OCI-M1 (cell line): ENCODE measurements at regions not wholly inside any gene's neighbourhood (a gene's known extent, or its start where the extent isn't known, plus 50 kb on each side); places are given as distances from the start of the nearest gene placed in this dataset.

Experiments used
- DNase-seq: peaks from one replicate; lab custom pipeline; 2025; lab: John Stamatoyannopoulos, UW

DNA sequence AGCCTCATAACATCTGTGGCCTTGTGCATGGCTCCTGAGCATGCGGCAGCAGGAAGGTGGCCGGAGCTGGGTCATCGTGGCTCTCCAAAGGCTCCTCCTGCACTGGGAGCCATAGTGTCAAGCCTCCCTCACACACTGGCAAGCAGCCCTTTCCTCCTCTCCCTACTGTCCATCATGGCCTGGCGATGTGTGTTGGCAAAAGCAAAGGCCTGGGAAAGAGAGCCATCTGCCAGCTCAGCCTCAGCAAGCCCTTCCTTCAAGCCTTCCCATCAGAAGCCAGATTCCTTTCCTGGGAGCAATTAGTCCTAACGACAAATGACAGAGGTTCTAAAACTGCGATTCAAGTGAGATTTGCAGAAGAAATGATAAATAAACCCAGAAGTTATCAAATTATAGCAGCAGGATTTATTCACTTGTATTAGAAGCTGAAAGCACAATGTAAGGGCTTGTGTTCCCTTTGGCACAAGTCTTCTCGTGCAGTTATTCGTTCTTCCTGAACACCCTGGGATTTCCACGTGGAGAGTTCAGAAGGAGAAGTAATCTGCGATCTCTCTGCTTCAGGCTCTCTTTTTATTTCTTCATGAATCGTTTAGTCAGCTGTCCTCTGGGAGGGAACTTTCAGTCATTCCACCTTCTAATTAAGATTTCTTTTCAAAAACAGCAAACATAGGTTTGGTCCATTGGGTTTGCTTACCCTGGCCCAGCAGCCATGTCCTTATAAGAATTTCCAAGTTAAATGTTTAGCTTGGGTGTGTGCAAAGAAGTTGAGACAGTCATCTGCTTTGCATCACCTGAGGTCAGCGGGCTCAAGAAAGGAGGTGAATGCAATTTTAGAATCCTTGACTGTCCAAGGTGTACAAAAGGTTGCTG lies 110.3 kb upstream of the TMC3 start:
- no peak for DNase-seq

DNA sequence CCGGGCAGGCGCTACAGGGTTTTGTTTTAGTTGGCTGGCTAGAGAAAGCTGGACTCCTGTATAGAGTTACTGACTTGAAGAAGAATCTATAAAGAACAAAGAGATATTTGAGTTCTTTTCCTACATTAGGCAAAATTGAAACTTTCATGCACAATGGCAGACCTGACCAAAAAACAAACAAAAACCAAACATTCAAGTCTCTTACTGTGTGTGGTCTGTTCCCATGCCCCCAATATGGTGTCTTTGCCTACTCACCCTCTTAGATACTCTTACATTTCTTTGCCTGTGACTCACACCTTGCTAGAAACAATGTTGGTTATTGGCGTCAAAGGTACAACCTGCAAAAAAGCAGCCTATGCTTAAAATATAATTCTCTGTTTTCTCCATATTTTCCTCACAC lies 109.5 kb upstream of the TMC3 start:
- DNase-seq: no peak

DNA sequence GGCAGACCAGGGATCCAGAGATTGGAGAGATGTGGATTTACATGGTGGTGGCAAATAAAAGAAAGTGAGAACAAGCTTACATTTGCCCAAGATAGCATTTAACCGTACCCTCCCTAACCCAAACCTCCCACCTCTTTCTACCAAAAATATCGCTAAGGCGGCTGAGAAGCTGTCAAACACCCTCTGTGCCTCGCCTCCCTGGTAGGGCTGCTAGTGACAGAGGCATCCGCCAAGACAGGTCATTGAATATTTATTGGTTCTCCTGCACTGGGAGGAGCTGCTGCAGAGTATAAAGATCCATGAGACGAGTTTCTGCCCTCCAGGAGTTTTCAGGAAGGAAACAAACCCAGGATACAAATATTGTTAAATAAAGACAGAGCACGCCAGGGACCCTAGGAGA lies 107.3 kb upstream of the TMC3 start:
- DNase-seq: no peak

DNA sequence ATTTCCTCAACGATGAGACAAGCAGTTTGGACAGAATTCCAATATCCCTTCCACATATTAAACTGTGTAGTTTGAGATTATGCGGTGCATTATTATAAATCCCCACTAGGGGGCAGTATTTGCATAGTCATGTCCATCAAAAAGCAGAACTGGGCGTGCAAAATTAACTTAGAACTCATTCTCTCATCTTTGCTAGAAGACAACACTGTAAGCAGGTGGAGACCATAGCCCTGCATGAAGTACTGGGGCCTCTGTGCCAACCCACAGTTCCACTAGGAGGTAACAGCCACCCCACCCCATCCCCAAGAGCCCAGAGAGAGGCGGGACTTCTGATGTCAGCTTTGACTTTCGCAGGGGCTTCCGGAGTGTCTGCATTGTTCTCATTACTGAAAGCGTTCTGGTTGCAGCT lies 106.6 kb upstream of the TMC3 start:
- DNase-seq: peak; percentile 86

DNA sequence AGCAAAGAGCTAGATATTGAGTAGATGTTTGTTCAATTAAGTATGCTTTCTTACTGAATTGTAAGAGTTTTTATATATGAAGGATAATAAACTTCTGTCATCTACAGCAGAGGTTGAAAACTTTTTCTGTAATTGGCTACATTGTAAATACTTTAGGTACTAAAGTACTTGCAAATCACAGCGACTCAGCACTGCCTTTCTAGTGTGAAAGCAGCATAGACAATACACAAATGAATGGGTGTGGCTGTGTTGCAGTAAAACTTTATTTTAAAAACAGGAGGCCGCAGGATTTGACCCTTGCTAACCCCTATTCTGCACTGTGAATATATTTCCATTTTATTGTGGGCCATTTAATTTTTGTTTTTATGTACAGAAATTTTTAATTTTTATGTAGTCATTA lies 104.3 kb upstream of the TMC3 start:
- DNase-seq: no peak

DNA sequence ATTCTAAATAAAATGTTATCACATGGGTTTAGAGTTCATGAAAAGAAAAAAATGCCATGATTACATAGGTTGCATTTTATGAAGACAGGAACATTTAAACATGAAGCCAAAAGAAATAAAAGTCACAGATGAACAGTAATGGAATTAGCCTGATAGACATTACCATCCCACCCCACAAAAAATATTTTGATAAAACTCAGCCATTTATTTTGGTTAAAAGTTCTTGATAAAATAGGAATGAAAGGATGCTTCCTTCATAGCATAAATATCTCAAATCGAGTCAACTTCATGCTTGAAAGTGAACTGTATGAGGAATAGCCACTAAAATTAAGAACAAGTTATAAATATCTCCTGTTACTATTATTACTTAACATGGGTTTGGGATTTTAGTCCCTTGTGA lies 101.9 kb upstream of the TMC3 start:
- no peak for DNase-seq

DNA sequence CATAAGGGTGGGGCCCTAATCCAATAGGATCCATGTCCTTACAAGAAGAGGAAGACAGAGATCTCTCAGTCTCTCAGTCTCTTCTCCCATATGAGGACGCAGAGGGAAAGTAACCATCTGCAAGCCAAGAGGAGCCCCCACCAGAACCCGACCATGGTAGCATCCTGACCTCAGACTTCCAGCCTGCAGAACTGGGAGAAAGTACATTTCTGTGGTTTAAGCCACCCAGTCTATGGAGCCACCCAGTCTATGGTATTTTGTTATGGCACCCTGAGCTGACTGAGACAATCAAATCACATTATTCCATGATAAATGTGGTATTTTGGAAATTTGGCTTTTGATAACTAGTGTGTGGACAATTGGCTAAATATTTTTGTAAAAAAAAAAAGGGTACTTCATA lies 101.5 kb upstream of the TMC3 start:
- DNase-seq: no peak

DNA sequence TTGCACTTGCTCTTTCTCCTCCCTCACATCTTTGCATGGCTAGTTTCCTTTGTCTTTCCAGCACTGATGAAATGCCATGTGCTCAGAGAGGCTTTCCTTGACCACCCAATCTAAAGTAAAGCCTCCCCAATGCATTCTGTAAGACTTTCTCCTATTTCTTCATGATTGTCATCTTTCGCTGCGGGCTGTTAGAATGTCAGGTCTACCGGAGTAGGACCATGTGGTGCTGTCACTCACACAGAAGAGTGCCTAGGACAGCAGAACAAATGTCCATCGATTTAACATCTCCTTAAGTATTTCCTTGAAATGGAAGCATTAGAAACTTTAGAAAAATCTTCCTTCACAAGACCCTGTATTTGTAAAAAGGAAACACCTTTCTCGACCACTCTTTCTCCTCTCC lies 99.9 kb upstream of the TMC3 start:
- no peak for DNase-seq

DNA sequence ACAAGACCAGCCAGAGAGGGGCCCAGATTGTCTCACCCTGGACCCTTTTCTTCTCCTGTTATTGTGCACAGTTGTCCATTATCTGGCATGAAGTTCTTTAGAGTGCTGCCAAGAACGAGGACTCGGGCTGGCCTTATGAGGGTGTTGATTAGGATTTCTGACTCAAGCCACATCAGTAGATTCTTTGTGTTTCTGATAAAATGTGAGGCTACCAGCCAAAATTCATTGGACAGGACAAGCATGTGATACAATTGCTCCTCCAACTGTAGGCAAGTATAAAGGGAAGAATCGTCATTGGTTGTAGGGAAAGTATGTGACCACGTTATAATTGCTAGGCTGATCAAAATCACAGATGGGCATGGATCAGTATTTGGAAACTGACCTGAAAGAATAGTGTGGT lies 99.2 kb upstream of the TMC3 start:
- DNase-seq: no peak

DNA sequence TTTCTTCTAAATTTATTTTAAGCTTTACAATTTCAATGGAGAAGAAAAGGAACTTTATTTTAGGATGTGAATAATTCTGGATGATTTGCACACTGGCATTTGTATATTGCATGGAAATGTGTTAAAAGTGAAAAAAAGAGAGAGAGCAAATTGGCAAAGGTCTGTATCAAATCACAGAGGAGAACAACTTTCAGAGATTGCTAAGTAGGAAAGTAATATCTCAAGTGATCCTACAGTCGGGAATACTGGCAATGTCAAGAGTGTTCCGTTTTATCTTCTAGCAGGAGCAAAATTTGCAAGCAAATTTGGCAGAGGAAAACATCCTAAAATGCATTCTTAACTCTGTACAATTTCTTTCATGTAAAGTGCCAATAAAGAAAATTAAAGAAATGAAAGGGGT lies 97.1 kb upstream of the TMC3 start:
- no peak for DNase-seq

DNA sequence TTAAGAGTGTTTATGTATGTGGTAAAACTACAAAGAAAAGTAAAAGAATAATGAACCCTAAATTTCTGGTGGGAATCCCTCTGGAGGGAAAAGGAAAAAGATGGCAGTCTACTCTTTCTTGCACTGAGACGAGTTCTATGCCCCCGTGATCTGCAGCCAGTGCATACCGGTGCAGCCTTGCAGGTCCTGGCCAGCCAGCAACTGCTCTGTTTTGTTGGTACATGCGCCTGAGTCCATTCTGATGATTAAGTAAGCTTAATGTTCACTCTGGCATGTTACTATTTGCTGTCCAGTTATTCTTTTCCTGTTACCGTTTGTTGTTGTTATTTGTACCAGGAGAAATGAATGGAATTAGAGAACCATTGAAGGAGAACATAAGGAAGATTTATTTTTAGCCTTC lies 95.1 kb upstream of the TMC3 start:
- no peak for DNase-seq

DNA sequence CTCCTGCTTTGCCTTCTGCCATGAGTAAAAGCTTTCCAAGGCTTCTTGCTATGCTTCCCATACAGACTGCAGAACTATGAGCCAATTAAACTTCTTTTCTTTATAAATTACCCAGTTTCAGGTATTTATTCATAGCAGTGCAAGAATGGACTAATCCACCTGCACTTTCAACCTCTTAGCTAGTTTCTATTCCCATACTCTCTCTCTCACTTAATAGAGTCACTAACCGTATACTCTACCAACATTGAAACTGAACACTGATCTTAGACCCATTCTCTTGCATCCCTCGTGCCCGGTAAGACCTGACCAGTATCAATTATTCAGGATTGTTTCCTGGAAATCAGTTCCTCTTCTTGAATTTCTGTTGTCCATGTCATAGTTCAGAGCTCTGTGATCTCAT lies 92.7 kb upstream of the TMC3 start:
- DNase-seq: no peak

DNA sequence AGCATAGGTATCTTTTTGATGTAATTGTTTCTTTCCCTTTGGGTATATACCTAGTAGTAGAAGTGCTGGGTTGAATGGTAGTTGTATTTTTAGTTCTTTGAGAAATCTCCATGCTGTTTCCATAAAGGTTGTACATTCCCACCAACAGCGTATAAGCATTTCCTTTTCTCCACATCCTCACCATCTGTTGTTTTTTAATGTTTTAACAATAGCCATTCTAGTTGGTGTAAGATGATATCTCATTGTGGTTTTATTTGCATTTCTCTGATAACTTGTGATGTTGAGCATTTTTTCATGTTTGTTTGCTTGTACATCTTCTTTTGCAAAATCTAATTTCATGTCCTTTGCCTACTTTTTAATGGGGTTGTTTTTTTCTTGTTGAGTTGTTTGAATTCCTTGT lies 80.0 kb upstream of the TMC3 start:
- DNase-seq: no peak

DNA sequence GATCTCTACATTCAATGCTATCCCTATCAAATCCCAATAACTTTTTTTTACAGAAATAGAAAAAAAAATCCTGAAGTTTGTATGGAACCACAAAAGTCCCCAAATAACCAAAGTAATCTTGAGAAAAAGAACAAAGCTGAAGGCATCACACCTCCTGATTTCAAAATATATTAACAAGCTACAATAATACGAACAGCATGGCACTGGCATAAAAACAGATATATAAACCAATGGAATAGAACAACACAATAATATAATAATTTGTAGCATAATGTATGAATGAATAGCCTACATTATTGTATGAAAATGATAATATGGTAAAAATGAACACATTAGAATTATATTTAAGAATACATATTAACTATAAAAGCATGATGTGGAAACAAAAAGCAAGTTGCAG lies 76.7 kb upstream of the TMC3 start:
- no peak for DNase-seq

DNA sequence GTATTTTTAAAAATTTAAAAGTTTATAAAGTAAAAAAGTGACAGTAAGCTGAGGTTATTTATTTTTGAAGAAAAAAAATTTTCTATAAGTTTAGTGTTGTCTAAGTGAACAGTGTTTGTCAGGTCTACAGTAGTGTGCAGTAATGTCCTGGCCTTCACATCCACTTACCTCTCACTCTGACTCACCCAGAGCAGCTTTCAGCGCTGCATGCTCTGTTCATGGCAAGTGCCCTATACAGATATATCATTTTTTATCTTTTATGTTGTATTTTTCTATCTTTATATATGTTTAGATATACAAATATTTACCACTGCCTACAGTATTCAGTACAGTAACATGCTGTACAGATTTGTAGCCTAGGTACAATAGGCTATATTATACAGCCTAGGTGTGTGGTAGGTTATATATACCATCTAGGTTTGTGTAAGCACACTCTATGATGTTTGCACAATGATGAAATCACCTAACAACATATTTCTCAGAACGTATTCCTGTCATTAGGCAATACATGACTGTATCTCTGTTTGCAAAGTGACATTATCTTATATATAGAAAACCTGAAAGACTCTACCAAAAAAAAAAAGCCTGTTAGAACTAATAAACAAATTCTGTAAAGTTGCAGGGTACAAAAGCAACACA lies 75.9 kb upstream of the TMC3 start:
- no peak for DNase-seq

DNA sequence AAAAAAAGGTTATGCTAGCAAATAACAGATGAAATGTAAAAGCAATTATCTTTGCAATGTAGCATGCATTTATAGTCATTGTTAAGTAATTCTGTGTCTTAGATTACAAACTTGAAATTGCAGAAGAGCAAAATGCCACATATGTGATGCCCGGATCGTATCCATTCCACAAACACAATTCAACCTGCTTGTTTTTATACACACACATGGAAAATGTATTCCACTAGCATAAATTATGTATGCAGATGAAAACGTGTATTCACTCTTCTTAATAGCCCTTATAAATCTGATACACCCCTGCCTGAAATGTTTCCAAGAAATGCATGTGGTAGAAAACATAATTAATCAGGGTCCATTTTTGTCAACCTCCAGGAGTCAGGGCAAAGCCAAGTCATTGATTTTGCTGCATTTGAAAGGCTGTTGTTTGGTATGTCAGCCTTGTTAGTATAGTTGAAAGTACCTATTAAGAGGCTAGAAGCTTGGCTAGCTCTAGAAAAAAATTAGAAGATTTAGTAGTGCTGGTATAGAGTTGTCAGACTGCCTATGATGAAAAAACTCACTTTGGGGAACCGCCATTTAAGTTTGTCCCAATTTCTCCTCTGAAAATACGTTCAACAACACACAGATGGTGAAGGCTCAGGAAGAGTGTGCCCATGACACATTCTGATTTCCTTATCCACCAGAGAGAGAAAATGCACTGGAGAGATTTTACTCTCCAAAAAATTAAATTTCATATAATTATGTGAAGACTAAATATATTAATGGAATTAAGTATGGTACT lies 69.2 kb upstream of the TMC3 start:
- DNase-seq: no peak

DNA sequence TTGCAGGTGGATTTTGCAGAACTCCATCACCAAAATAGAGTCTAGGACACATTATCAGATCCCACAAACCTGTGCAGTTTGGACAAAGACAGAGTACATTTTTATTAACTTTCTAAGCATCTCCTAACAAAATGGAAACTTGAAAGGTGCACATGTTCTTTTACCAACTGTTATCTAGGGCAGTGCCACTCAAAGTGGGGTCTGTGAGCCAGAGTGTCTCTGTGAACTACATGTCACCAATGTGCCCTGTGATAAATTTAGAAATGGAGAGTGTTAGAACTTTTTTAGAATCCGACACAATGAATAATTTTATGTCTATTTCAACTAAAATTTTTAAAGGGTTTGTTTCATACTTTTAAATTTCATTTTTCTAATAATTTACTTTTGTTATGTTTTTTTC lies 68.4 kb upstream of the TMC3 start:
- DNase-seq: no peak

DNA sequence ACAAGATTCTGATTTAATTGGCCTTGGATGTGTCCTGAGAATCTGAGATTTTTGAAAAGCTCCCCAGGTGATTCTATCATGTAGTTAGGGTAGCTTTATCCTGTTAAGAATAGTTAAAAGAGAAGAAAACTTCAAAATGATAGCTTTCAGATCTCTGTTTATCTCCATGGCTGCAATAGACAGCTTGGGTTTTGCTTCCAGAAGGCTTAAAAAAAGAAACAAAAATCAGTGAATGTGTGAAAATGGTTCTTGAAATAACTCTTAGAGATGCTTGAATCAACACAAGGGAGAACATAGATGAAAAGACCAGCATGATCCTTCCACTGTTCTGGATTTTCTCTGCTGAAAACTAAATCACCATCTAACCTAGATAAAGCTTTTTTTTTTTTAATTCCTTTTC lies 60.8 kb upstream of the TMC3 start:
- DNase-seq: no peak

DNA sequence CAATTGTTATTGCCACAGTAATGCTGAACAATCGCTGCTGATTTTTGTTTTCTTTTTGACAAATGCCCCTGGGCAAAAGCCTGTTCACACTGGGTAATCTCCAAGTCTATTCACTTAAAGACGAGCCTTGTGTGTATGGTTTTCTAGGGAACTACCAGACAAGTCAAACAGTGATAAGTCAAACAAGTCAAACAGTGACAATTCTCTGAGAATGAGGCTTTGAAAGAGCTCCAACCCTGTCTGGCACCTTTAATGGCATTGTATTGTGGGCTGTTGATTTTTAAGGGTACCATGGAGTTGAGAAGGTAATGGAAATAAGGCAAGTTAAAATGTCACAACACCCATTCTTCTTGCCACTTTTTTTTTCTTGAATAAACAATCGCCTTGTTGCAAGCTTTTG lies 59.4 kb upstream of the TMC3 start:
- DNase-seq: no peak

DNA sequence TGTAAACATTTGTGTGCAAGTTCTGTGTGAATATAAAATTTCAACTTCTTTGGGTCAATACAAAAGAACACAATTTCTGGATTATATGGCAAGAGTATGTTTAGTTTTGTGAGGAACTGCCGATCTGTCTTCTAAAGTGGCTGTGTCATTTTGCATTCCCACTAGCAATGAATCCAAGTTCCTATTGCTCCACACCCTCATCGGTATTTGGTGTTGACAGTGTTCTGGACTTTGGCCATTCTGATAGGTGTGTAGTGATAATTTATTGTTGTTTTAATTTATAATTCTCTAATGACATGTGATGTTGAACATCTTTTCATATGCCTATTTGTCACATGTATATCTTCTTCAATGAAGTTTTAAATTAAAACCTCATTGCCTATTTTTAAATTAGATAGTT lies 58.2 kb upstream of the TMC3 start:
- no peak for DNase-seq

DNA sequence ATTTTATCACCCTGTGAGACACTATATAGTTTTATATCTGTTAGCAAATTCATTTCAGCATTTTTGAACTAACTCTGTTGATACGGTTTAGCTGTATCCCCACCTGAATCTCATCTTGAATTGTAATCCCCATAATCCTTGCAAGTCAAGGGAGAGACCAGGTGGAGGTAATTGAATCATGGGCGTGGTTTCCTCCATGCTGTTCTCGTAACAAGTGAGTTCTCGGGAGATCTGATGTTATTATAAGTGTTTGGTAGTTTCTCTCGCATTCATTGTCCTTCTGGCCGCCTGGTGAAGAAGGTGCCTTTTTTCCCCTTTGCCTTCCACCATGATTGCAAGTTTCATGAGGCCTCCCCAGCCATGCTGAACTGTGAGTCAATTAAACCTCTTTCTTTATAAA lies 53.2 kb upstream of the TMC3 start:
- no peak for DNase-seq

DNA sequence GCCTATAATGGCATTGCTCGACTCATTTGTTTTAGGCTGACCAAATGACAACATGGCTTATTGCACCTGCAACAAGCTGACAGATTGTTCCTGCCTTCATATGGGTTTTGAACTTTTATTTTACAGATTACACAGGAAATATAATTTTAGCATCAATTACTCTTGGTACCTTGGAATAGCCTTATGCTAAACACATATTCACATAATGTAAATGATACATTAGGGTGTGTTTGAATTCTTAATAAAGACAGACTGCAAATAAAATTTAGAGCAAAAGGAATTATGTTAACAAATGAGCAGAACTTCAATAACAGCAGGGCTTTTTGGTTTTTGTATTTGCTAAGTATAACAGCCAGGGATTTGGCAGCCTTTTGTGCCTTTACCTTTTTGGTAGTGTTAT lies 51.9 kb upstream of the TMC3 start:
- DNase-seq: no peak
